ENCODE measurements at regions not wholly inside any gene's neighbourhood (a gene's known extent, or its start where the extent isn't known, plus 50 kb on each side); places are given as distances from the start of the nearest gene placed in this dataset.

DNA sequence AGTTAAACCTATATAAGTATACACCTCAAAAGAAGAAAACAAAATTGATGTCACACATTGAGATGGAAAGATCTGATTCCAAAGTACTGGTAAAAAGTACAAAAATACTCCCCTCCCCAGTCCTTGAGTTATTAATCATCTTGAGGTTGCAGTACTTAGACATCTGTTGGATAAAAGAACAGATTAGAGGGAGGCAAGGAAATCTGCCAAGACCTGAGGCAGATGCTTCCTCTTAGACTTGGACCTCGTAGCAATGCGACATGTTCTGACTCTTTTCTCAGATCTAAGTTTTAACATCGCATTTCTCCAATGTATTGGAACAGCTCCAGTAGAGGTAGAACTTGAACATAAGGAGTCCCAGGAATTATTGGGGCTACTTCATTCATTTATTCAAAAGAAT lies 187.9 kb upstream of the GRIN2B start:
- TF ChIP-seq, protein P1, sequence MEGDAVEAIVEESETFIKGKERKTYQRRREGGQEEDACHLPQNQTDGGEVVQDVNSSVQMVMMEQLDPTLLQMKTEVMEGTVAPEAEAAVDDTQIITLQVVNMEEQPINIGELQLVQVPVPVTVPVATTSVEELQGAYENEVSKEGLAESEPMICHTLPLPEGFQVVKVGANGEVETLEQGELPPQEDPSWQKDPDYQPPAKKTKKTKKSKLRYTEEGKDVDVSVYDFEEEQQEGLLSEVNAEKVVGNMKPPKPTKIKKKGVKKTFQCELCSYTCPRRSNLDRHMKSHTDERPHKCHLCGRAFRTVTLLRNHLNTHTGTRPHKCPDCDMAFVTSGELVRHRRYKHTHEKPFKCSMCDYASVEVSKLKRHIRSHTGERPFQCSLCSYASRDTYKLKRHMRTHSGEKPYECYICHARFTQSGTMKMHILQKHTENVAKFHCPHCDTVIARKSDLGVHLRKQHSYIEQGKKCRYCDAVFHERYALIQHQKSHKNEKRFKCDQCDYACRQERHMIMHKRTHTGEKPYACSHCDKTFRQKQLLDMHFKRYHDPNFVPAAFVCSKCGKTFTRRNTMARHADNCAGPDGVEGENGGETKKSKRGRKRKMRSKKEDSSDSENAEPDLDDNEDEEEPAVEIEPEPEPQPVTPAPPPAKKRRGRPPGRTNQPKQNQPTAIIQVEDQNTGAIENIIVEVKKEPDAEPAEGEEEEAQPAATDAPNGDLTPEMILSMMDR (IDR thresholded peaks at IDR 0.05; ENCODE audit: low read depth, low read length) = no peak
- TF ChIP-seq POLR2A (IDR thresholded peaks at IDR 0.05; ENCODE audit: extremely low read depth, insufficient read length) (no peak), MYC (IDR thresholded peaks at IDR 0.05; ENCODE audit: low read depth, low read length) (no peak)
- TF ChIP-seq, protein P2, sequence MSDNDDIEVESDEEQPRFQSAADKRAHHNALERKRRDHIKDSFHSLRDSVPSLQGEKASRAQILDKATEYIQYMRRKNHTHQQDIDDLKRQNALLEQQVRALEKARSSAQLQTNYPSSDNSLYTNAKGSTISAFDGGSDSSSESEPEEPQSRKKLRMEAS (IDR thresholded peaks at IDR 0.05; ENCODE audit: low read depth, low read length) = no peak
